ENCODE measurements at regions not wholly inside any gene's neighbourhood (a gene's known extent, or its start where the extent isn't known, plus 50 kb on each side); places are given as distances from the start of the nearest gene placed in this dataset.

DNA sequence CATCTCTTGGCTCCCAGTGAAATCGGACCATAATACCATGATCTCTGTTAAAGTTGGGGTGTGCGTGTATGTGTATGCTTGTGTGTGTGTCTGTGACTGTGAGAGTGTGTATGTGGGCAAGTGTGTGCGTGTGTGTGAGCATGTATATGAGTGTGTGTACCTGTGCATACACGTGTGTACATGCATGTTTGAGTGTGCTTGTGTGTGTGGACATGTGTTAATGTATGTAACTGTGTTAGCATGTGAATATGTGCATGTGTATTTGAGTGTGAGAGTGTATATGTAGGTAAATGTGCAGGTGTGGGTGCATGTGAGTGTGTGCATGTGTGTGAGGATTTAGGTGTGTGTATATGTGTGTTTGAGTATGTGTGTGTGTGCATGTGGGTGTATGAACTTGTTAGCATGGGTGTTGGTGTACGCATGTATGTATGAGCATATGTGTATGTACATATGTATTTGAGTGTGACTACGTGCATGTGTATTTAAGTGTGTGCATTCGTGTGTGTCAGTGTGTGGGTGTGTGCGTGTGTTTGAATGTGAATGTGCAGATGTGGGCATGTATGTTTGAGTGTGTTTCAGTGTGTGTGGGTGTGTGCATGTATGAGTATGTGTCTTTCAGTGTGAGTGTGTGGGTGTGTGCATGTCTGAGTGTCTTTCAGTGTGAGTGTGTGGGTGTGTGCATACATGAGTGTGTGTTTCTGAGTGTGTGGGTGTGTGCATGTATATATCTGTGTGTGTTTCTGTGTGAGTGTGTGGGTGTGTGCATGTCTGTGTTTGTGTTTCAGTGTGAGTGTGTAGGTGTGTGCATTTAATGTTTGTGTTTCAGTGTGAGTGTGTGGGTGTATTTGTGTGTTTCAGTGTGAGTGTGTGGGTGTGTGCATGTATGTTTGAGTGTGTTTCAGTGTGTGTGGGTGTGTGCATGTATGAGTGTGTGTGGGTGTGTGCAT lies 183.2 kb downstream of the SOX9 start:
- Histone ChIP-seq H3K4me3 (replicated peaks in 1 of 3; ENCODE audit: insufficient read depth in 1 of 3, low read depth in 1 of 3, low read length in 3 of 3) (no peak overlapping the region), H3K79me2 (ENCODE audit: control insufficient read depth, insufficient read depth, low read length) (no peaks in the 10 kb centered on the region), H2AFZ (ENCODE audit: low read depth, low read length) (no peak overlapping the region), H3K9me3 (replicated peaks; ENCODE audit: control insufficient read depth, insufficient read depth, low read length) (peaks cover 2% of the 10 kb centered on the region), H3K4me2 (ENCODE audit: insufficient read depth, low read length) (no peak overlapping the region), H3K4me1 (ENCODE audit: control insufficient read depth, extremely low read depth, insufficient read depth, low read length) (no peaks in the 10 kb centered on the region), H3K9me1 (replicated peaks; ENCODE audit: control insufficient read depth, extremely low read depth, insufficient read depth, low read length) (no peaks in the 10 kb centered on the region), H3K9ac (replicated peaks; ENCODE audit: extremely low read depth, insufficient read depth, low read length) (no peak overlapping the region), H3K36me3 (ENCODE audit: control insufficient read depth in 2 of 2, extremely low read depth in 1 of 2, insufficient read depth in 2 of 2, low read length in 2 of 2) (no peaks in the 10 kb centered on the region), H4K20me1 (replicated peaks; ENCODE audit: control insufficient read depth, extremely low read depth, insufficient read depth, low read length) (no peaks in the 10 kb centered on the region), H3K27ac (ENCODE audit: insufficient read depth, low read depth, low read length) (no peak overlapping the region), H3K27me3 (ENCODE audit: control insufficient read depth in 2 of 2, insufficient read depth in 2 of 2, low read length in 2 of 2) (no peaks in the 10 kb centered on the region)
- dilution Hi-C loops (cut with MboI; ENCODE audit: extremely low pct_ligation_motif_present, low sequenced_read_pairs) (no loop called here), intact Hi-C loops (cut with micrococcal nuclease) (no loop called here)
- TF ChIP-seq JUN (IDR thresholded peaks at IDR 0.05; ENCODE audit: borderline replicate concordance, insufficient read depth, insufficient read length, low read depth), result no peak
- TF ChIP-seq FOS (IDR thresholded peaks at IDR 0.05; ENCODE audit: borderline replicate concordance, insufficient read depth, low read length), result no peak
- no peak for TF ChIP-seq EZH2 (IDR thresholded peaks at IDR 0.05; ENCODE audit: borderline replicate concordance, low read depth, low read length, severe bottlenecking)
- no peak for TF ChIP-seq GATA2 (IDR thresholded peaks at IDR 0.05; ENCODE audit: insufficient read depth, insufficient read length, low read depth, low read length)
- TF ChIP-seq POLR2A (IDR thresholded peaks at IDR 0.05; ENCODE audit: low read depth, low read length), result no peak
- TF ChIP-seq, protein P1, sequence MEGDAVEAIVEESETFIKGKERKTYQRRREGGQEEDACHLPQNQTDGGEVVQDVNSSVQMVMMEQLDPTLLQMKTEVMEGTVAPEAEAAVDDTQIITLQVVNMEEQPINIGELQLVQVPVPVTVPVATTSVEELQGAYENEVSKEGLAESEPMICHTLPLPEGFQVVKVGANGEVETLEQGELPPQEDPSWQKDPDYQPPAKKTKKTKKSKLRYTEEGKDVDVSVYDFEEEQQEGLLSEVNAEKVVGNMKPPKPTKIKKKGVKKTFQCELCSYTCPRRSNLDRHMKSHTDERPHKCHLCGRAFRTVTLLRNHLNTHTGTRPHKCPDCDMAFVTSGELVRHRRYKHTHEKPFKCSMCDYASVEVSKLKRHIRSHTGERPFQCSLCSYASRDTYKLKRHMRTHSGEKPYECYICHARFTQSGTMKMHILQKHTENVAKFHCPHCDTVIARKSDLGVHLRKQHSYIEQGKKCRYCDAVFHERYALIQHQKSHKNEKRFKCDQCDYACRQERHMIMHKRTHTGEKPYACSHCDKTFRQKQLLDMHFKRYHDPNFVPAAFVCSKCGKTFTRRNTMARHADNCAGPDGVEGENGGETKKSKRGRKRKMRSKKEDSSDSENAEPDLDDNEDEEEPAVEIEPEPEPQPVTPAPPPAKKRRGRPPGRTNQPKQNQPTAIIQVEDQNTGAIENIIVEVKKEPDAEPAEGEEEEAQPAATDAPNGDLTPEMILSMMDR (IDR thresholded peaks at IDR 0.05; ENCODE audit: extremely low read depth in 1 of 2, insufficient read depth in 1 of 2, low read depth in 1 of 2, low read length in 2 of 2), result no peak
- TF ChIP-seq POLR2AphosphoS5 (IDR thresholded peaks at IDR 0.05; ENCODE audit: insufficient read depth, low read depth, low read length), result no peak
- TF ChIP-seq MYC (IDR thresholded peaks at IDR 0.05; ENCODE audit: low read depth, low read length), result no peak
- TF ChIP-seq, protein P2, sequence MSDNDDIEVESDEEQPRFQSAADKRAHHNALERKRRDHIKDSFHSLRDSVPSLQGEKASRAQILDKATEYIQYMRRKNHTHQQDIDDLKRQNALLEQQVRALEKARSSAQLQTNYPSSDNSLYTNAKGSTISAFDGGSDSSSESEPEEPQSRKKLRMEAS (IDR thresholded peaks at IDR 0.05; ENCODE audit: insufficient read depth, insufficient read length), result no peak
- ChIA-PET CTCF (no interaction called here), POLR2A (no interaction called here)
- FAIRE-seq (no peak), DNase-seq (ENCODE audit: low read depth, low spot score) (no peak)
- BruUV-seq (replicated peaks), result no TSS peak
